HL-60 (cell line): ENCODE measurements at regions not wholly inside any gene's neighbourhood (a gene's known extent, or its start where the extent isn't known, plus 50 kb on each side); places are given as distances from the start of the nearest gene placed in this dataset.

Source experiments
- DNase-seq, 2 experiments: peaks; one replicate each; pipeline ENCODE4 v3.0.0-alpha.2; 2010 to 2020; ENCODE audit warnings: low read depth in 1 of 2, low spot score in 1 of 2
- H3K27ac ChIP-seq: fragments of 250-450 bp; sonication (Bioruptor Pico); replicated peaks from 2 replicates; pipeline ENCODE4 v1.5.1; 2020; ENCODE audit warnings: mild to moderate bottlenecking, moderate library complexity
- H3K27me3 ChIP-seq: fragments of 250-450 bp; sonication (Bioruptor Pico); 2 replicates; pipeline ENCODE4 v1.5.1; 2021; ENCODE audit warnings: mild to moderate bottlenecking, moderate library complexity; ENCODE audit not compliant: insufficient read depth, poor library complexity, severe bottlenecking
- H3K4me3 ChIP-seq: replicated peaks from 2 replicates; pipeline ENCODE4 v1.5.1; 2011; ENCODE audit warnings: mild to moderate bottlenecking, control low read depth, low read length; ENCODE audit not compliant: insufficient read depth
- CTCF ChIP-seq: IDR thresholded peaks from one replicate; pipeline ENCODE4 v1.5.1; 2011; ENCODE audit warnings: low read length, control low read depth, inconsistent platforms; ENCODE audit not compliant: insufficient read depth
- GABPA ChIP-seq: IDR thresholded peaks from 2 replicates; pipeline ENCODE4 v1.6.1; 2012; ENCODE audit warnings: low read depth
- POLR2AphosphoS5 ChIP-seq: IDR thresholded peaks from 2 replicates; pipeline ENCODE4 v1.6.1; 2012; ENCODE audit warnings: low read depth
- REST ChIP-seq: IDR thresholded peaks from 2 replicates; pipeline ENCODE4 v1.6.1; 2012; ENCODE audit warnings: low read depth; ENCODE audit not compliant: insufficient replicate concordance
- SPI1 ChIP-seq: IDR thresholded peaks from 2 replicates; pipeline ENCODE4 v1.6.1; 2012; ENCODE audit warnings: low read depth, mild to moderate bottlenecking, borderline replicate concordance

GRCh38 chr4:164683040-164683439, 70.9 kb upstream of the SMIM31 start:
- no peak overlapping the region for H3K27ac ChIP-seq
- DNase-seq, result no peak
- TF ChIP-seq SPI1, result no peak
- TF ChIP-seq GABPA, result no peak
- no peak for TF ChIP-seq POLR2AphosphoS5
- no peak for TF ChIP-seq REST
- TF ChIP-seq CTCF, result no peak
- H3K27me3 ChIP-seq, result no peaks in the 10 kb centered on the region
- no peak overlapping the region for H3K4me3 ChIP-seq

DNA sequence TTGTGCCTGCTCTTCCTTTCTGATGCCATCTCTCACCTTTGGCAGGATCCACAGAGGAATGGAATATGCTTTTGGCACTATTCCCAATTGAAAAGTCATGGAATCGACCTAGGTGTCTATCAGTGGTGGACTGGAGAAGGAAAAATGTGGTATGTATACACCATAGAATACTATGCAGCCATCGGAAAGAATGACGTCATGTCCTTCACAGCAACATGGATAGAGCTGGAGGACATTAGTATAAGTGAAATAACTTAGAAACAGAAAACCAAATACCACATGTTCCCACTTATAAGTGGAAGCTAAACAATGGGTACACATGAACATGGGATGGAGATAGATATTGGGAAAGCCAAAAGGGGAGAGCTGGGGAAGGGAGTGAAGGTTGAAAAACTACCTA, 58.3 kb upstream of the SMIM31 start:
- H3K27ac ChIP-seq, result no peak overlapping the region
- no peak overlapping the region for H3K4me3 ChIP-seq
- H3K27me3 ChIP-seq, result no peaks in the 10 kb centered on the region
- TF ChIP-seq GABPA (no peak), POLR2AphosphoS5 (no peak)
- no peak for DNase-seq

GRCh38 chr4:164700471-164700870, 53.5 kb upstream of the SMIM31 start:
- TF ChIP-seq GABPA, result no peak
- peak; percentile 6 for TF ChIP-seq CTCF
- DNase-seq, result no peak

GRCh38 chr4:164701665-164702064, 52.3 kb upstream of the SMIM31 start:
- Histone ChIP-seq H3K27ac (no peak overlapping the region), H3K27me3 (no peaks in the 10 kb centered on the region), H3K4me3 (no peak overlapping the region)
- no peak for TF ChIP-seq REST
- no peak for DNase-seq

More at GRCh38 chr4:164700471-164700870, 53.5 kb upstream of the SMIM31 start:
- H3K27me3 ChIP-seq, result no peaks in the 10 kb centered on the region
- H3K4me3 ChIP-seq, result no peak overlapping the region
- H3K27ac ChIP-seq, result no peak overlapping the region
